ENCODE measurements at regions not wholly inside any gene's neighbourhood (a gene's known extent, or its start where the extent isn't known, plus 50 kb on each side); places are given as distances from the start of the nearest gene placed in this dataset.

DNA sequence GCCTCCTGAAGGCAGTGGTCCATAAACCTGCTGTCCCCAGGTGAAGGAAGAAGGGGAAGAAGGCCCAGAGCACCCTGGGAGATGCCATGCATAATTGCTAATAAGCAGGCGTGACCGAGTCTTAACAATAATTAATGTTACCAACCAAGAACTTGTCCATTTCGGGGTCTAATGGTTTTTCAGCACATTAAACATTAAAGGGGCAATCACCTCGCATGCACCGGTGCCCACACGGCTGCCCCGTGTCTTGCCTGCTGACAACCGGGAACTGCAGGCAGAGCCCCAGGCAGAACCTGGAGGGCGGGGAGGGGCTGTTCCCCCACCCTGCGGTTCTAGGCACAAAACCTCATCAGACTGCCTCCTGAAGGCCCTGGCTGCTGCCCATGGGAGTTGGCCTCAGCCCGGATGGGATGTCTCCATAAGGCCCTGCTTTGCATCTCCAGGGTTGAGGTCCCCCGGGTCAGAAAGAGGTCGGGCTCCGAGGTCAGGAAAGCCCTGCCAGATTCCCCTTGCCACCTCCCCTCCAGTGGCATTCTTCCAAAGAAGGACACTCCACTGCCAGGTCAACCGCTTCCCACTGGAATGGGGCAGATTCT lies 169.0 kb downstream of the BUD13 start:
- Histone ChIP-seq H3K9ac (ENCODE audit: low read depth in 1 of 3, low read length in 3 of 3) (no peak overlapping the region), H3K36me3 (ENCODE audit: control insufficient read depth in 3 of 3, insufficient read depth in 3 of 3, low read length in 3 of 3) (no peaks in the 10 kb centered on the region), H3K9me3 (ENCODE audit: control insufficient read depth in 3 of 3, low read length in 3 of 3) (no peaks in the 10 kb centered on the region), H3K4me3 (ENCODE audit: low read length in 3 of 3) (no peak overlapping the region), H3K4me1 (ENCODE audit: control insufficient read depth in 3 of 3, insufficient read depth in 3 of 3, low read length in 3 of 3) (no peaks in the 10 kb centered on the region), H3K27ac (ENCODE audit: low read depth, low read length) (no peak overlapping the region), H3K27me3 (ENCODE audit: control insufficient read depth in 3 of 3, insufficient read depth in 3 of 3, low read length in 3 of 3) (peaks cover 5 to 18% (median 6%) of the 10 kb centered on the region in 3 donors)

- peaks cover 5 to 13% (median 6%) of the 10 kb centered on the region in 3 donors for H3K27me3 ChIP-seq (ENCODE audit: control insufficient read depth in 3 of 3, insufficient read depth in 3 of 3, low read length in 3 of 3)
- H3K9ac ChIP-seq (ENCODE audit: low read depth in 1 of 3, low read length in 3 of 3): no peak overlapping the region
- no peak overlapping the region for H3K4me3 ChIP-seq (ENCODE audit: low read length in 3 of 3)
- H3K4me1 ChIP-seq (ENCODE audit: control insufficient read depth in 3 of 3, insufficient read depth in 3 of 3, low read length in 3 of 3): no peaks in the 10 kb centered on the region
- no peaks in the 10 kb centered on the region for H3K36me3 ChIP-seq (ENCODE audit: control insufficient read depth in 3 of 3, insufficient read depth in 3 of 3, low read length in 3 of 3)
- H3K9me3 ChIP-seq (ENCODE audit: control insufficient read depth in 3 of 3, low read length in 3 of 3): no peaks in the 10 kb centered on the region
- H3K27ac ChIP-seq (ENCODE audit: low read depth, low read length): no peak overlapping the region
These were observed 170.2 kb downstream of the BUD13 start for GRCh38 chr11:116602637-116602942.

DNA sequence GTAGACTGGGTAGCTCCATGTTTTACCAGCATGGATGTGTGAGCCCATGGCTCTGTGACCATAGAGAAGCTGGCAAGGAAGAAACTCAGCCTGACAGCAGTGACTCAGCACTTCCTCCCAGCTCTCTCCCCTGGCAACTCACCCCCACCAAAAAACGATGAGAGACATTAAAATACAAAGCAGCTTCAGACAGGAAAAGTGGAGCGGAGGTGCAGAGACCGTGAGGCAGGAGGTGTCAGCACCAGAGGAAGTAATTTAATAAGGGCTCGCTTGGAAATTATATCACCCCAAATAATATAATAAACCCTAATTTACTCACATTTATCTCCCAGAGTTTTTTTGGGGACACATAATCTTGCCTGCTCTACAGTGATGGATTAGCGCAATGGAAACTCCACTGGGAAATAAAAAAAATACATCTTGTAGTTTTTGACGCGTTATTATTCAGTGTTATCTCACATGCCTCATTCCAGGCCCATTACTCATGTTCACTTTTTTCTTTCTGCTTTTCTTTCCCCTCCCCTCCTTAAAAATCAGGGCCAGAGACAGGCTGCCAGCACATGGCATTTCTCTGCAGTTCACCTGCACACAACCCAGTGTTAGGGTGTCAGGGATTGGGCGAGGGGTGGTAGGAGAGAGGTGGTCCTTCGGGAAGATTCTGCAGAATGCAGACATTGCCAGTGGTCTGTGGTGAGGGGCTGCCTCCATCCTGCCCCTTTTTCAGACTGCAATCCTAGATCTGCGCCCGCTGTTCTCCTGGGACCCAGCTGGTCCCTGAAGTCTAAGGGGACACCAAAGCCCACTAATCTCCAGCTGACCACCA lies 170.8 kb downstream of the BUD13 start:
- H3K27me3 ChIP-seq (ENCODE audit: control insufficient read depth in 3 of 3, insufficient read depth in 3 of 3, low read length in 3 of 3): peaks cover 2 to 9% (median 5%) of the 10 kb centered on the region in 3 donors
- H3K4me1 ChIP-seq (ENCODE audit: control insufficient read depth in 3 of 3, insufficient read depth in 3 of 3, low read length in 3 of 3): no peaks in the 10 kb centered on the region

GRCh38 chr11:116600930-116601329 lies 171.9 kb downstream of the BUD13 start:
- Histone ChIP-seq H3K36me3 (ENCODE audit: control insufficient read depth in 3 of 3, insufficient read depth in 3 of 3, low read length in 3 of 3) (no peaks in the 10 kb centered on the region), H3K27me3 (ENCODE audit: control insufficient read depth in 3 of 3, insufficient read depth in 3 of 3, low read length in 3 of 3) (peaks cover 0 to 5% (median 0%) of the 10 kb centered on the region in 3 donors)

More for the DNA sequence above, 170.8 kb downstream of the BUD13 start:
- no peaks in the 10 kb centered on the region for H3K9me3 ChIP-seq (ENCODE audit: control insufficient read depth in 3 of 3, low read length in 3 of 3)
- H3K4me3 ChIP-seq (ENCODE audit: low read length in 3 of 3): no peak overlapping the region
- H3K36me3 ChIP-seq (ENCODE audit: control insufficient read depth in 3 of 3, insufficient read depth in 3 of 3, low read length in 3 of 3): no peaks in the 10 kb centered on the region
- no peak overlapping the region for H3K9ac ChIP-seq (ENCODE audit: low read depth in 1 of 3, low read length in 3 of 3)
- H3K27ac ChIP-seq (ENCODE audit: low read depth, low read length): no peak overlapping the region

GRCh38 chr11:116598556-116598955 lies 174.2 kb downstream of the BUD13 start:
- H3K27me3 ChIP-seq (ENCODE audit: control insufficient read depth in 3 of 3, insufficient read depth in 3 of 3, low read length in 3 of 3): peaks cover 4 to 11% (median 8%) of the 10 kb centered on the region in 3 donors
- no peak overlapping the region for H3K4me3 ChIP-seq (ENCODE audit: low read length in 3 of 3)
- no peaks in the 10 kb centered on the region for H3K4me1 ChIP-seq (ENCODE audit: control insufficient read depth in 3 of 3, insufficient read depth in 3 of 3, low read length in 3 of 3)
- no peaks in the 10 kb centered on the region for H3K9me3 ChIP-seq (ENCODE audit: control insufficient read depth in 3 of 3, low read length in 3 of 3)
- no peak overlapping the region for H3K27ac ChIP-seq (ENCODE audit: low read depth, low read length)
- no peak overlapping the region for H3K9ac ChIP-seq (ENCODE audit: low read depth in 1 of 3, low read length in 3 of 3)
- H3K36me3 ChIP-seq (ENCODE audit: control insufficient read depth in 3 of 3, insufficient read depth in 3 of 3, low read length in 3 of 3): no peaks in the 10 kb centered on the region

More at GRCh38 chr11:116600930-116601329, 171.9 kb downstream of the BUD13 start:
- no peak overlapping the region for H3K27ac ChIP-seq (ENCODE audit: low read depth, low read length)
- H3K4me3 ChIP-seq (ENCODE audit: low read length in 3 of 3): no peak overlapping the region
- H3K4me1 ChIP-seq (ENCODE audit: control insufficient read depth in 3 of 3, insufficient read depth in 3 of 3, low read length in 3 of 3): no peaks in the 10 kb centered on the region
- no peaks in the 10 kb centered on the region for H3K9me3 ChIP-seq (ENCODE audit: control insufficient read depth in 3 of 3, low read length in 3 of 3)
- no peak overlapping the region for H3K9ac ChIP-seq (ENCODE audit: low read depth in 1 of 3, low read length in 3 of 3)

DNA sequence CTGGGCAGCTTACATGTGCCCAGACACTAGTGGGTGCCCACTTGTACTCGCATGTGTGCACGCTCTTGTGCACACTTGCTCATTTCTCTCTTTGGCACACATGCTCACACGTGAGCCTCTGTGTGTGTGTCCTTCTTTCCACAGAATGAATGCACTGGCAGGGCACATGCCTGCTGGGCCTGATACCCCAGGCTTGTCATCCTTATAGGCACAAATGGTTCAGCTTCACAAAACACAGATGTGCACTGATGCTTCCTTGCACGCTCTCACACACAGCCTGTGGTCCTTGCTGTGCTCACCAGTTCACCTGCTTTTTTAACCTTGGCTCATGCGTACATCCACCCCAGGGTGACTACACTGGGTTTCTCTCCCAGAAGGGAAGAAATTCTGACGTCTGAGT lies 174.8 kb downstream of the BUD13 start:
- Histone ChIP-seq H3K27ac (ENCODE audit: low read depth, low read length) (no peak overlapping the region), H3K9ac (ENCODE audit: low read depth in 1 of 3, low read length in 3 of 3) (no peak overlapping the region), H3K9me3 (ENCODE audit: control insufficient read depth in 3 of 3, low read length in 3 of 3) (no peaks in the 10 kb centered on the region), H3K36me3 (ENCODE audit: control insufficient read depth in 3 of 3, insufficient read depth in 3 of 3, low read length in 3 of 3) (no peaks in the 10 kb centered on the region), H3K27me3 (ENCODE audit: control insufficient read depth in 3 of 3, insufficient read depth in 3 of 3, low read length in 3 of 3) (peaks cover 4 to 11% (median 8%) of the 10 kb centered on the region in 3 donors), H3K4me1 (ENCODE audit: control insufficient read depth in 3 of 3, insufficient read depth in 3 of 3, low read length in 3 of 3) (no peaks in the 10 kb centered on the region), H3K4me3 (ENCODE audit: low read length in 3 of 3) (no peak overlapping the region)

DNA sequence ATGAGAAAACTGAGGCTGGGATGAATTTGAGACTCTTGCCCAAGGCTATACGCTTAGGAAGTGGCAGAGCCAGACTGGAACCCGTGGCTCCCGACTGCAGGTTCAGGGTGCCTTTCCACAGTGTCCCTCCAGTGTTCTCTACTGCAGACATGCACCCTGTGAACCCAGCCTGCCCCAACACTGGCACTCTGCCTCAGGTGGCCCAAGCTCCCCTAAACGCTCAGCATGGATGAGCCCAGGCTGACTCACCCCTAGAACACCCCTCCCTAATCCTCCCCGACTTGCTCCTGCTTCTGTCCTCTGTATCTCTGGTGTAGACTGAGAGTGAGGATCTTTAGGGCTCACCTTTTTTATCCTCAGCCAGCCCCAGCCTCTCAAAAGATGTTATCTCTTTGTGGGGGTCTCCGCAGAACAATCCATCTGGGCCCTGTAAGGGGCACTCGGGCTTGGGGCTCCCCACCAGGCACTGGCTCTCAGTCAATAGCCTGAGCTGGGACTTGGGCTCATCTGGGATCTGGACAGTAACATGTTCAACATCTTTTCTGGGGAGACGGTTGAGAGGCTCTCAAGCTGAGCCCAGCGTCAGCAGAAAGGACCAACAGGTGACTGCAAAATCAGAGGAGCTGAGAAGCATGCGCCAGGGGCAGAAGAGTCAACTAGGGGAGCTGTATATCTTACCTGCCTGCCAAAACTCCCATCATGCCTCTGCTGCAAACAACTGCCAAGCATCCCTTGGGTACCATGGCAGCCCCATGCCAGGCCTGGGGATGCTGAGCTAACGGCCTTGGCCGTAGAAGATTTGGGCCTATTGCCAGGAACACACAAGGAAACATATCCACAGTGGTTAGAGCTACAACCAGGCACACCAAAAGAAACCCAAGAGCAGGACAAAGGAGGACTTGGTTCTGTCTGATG lies 176.2 kb downstream of the BUD13 start:
- Histone ChIP-seq H3K9me3 (ENCODE audit: control insufficient read depth in 3 of 3, low read length in 3 of 3) (no peaks in the 10 kb centered on the region), H3K36me3 (ENCODE audit: control insufficient read depth in 3 of 3, insufficient read depth in 3 of 3, low read length in 3 of 3) (no peaks in the 10 kb centered on the region), H3K4me1 (ENCODE audit: control insufficient read depth in 3 of 3, insufficient read depth in 3 of 3, low read length in 3 of 3) (no peaks in the 10 kb centered on the region), H3K27me3 (ENCODE audit: control insufficient read depth in 3 of 3, insufficient read depth in 3 of 3, low read length in 3 of 3) (peaks cover 4 to 11% (median 8%) of the 10 kb centered on the region in 3 donors), H3K27ac (ENCODE audit: low read depth, low read length) (no peak overlapping the region), H3K4me3 (ENCODE audit: low read length in 3 of 3) (no peak overlapping the region), H3K9ac (ENCODE audit: low read depth in 1 of 3, low read length in 3 of 3) (no peak overlapping the region)

DNA sequence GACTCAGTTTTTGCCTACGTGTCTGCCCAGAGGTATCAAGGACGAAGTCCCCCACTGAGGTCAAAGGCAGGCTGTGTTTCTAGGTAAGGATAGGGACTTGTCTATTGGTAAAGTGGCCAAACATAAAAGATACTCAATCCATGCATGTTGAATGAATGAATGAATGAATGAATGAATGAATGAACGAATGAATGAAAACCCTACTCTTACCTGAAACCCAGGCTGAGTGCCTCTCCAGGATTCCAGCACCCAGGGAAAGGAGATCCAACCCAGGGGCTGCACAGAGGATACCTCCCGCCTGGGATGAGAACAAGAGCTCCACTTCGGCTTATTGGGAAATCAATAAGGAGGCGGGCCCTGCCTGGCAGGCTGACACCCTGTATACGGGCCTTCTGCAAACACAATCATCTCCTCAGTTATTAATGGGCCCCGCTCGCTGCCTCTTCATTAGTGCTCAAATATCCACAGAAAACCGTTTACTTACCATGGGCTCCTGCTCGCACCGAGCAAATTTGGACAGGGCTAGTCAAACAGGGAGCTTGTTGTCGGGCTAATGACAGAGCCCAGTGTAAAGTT lies 177.4 kb downstream of the BUD13 start:
- no peaks in the 10 kb centered on the region for H3K36me3 ChIP-seq (ENCODE audit: control insufficient read depth in 3 of 3, insufficient read depth in 3 of 3, low read length in 3 of 3)
- H3K27me3 ChIP-seq (ENCODE audit: control insufficient read depth in 3 of 3, insufficient read depth in 3 of 3, low read length in 3 of 3): peaks cover 4 to 19% (median 8%) of the 10 kb centered on the region in 3 donors
- no peaks in the 10 kb centered on the region for H3K9me3 ChIP-seq (ENCODE audit: control insufficient read depth in 3 of 3, low read length in 3 of 3)
- H3K9ac ChIP-seq (ENCODE audit: low read depth in 1 of 3, low read length in 3 of 3): no peak overlapping the region
- no peak overlapping the region for H3K27ac ChIP-seq (ENCODE audit: low read depth, low read length)
- peaks cover 0 to 4% (median 4%) of the 10 kb centered on the region in 3 donors for H3K4me1 ChIP-seq (ENCODE audit: control insufficient read depth in 3 of 3, insufficient read depth in 3 of 3, low read length in 3 of 3)
- H3K4me3 ChIP-seq (ENCODE audit: low read length in 3 of 3): no peak overlapping the region

DNA sequence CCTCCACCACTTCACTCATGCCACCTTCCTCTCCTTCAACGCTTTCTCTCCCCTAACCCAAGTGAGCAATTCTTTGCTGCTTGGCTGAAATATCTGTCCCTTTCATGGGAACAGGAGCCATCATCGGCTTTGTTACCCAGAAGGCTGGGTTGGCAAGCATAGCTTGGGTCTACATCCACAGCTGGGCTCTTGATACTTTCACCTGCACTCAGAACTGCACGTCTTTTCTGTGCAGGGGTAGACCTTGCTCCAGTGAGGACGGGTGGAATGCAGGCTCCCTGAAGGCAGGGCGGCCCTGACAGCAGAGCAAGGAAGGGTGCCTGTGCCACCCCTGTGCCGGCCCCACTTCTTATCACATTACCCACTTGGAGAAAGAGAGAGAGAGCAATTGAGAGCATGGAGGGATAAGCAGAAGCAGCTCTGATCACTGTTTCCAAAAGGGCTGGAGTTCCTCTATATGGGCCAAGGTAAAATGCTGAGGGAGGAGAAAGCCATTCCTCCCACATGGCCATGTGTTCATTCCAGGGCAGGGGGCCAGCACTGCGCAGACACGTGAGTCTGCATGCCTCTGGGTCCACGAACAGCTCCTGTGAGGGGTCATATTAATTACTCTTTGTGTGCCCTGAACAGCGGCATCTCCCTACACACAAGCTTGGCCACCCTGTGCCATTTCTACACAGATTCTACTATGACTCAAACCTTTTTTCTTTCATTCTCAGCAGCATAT lies 181.8 kb downstream of the BUD13 start:
- Histone ChIP-seq H3K4me3 (ENCODE audit: low read length in 3 of 3) (no peak overlapping the region), H3K9ac (ENCODE audit: low read depth in 1 of 3, low read length in 3 of 3) (no peak overlapping the region), H3K36me3 (ENCODE audit: control insufficient read depth in 3 of 3, insufficient read depth in 3 of 3, low read length in 3 of 3) (no peaks in the 10 kb centered on the region), H3K4me1 (ENCODE audit: control insufficient read depth in 3 of 3, insufficient read depth in 3 of 3, low read length in 3 of 3) (peaks cover 0 to 4% (median 4%) of the 10 kb centered on the region in 3 donors), H3K27me3 (ENCODE audit: control insufficient read depth in 3 of 3, insufficient read depth in 3 of 3, low read length in 3 of 3) (peaks cover 4 to 28% (median 8%) of the 10 kb centered on the region in 3 donors), H3K27ac (ENCODE audit: low read depth, low read length) (no peak overlapping the region), H3K9me3 (ENCODE audit: control insufficient read depth in 3 of 3, low read length in 3 of 3) (no peaks in the 10 kb centered on the region)

Data from skeletal muscle tissue (tissue), 3 donors.